PC-9 (cell line): ENCODE measurements at regions not wholly inside any gene's neighbourhood (a gene's known extent, or its start where the extent isn't known, plus 50 kb on each side); places are given as distances from the start of the nearest gene placed in this dataset.
A peak's percentile ranks its signal among the peaks of the same experiment; 100 is the strongest.

Experiments
- BruUV-seq: library from RNA; stranded (reverse); fragments of 400-500 nt; replicated peaks from 2 replicates; lab custom pipeline; 2021; lab: Mats Ljungman, UMichigan
- CTCF ChIA-PET: fragments of 300-600 bp; sonication (Branson Sonifier 250); formaldehyde crosslinking; loops from one replicate; lab custom pipeline; 2022; ENCODE audit warnings: antibody characterized with exemption; lab: Charles Lee
- POLR2A ChIA-PET: fragments of 300-600 bp; sonication (Branson Sonifier 250); formaldehyde crosslinking; loops from one replicate; lab custom pipeline; 2022; ENCODE audit warnings: antibody characterized with exemption; ENCODE audit not compliant: unreplicated experiment; lab: Charles Lee
- DNase-seq, 2 experiments: peaks; one replicate each; pipeline versions ENCODE4 v3.0.0 to v3.0.0-alpha.2; 2015 to 2022; ENCODE audit warnings: mixed read lengths in 1 of 2
- H2AFZ ChIP-seq: fragments of 200-600 bp; sonication (generic); 2 replicates; pipeline ENCODE4 v1.8.1; 2017; ENCODE audit warnings: antibody characterized with exemption
- H3F3A ChIP-seq: fragments of 200-600 bp; sonication (generic); 2 replicates; pipeline ENCODE4 v1.8.1; 2017; ENCODE audit warnings: antibody characterized with exemption, mild to moderate bottlenecking, low read depth; ENCODE audit not compliant: insufficient read depth
- H3K27ac ChIP-seq: fragments of 200-600 bp; sonication (generic); 2 replicates; pipeline ENCODE4 v1.6.1; 2016; ENCODE audit warnings: mixed run types
- H3K27me3 ChIP-seq: fragments of 200-600 bp; sonication (generic); 2 replicates; pipeline ENCODE4 v1.6.1; 2016; ENCODE audit warnings: low read depth, mixed run types; ENCODE audit not compliant: insufficient read depth
- H3K36me3 ChIP-seq: fragments of 200-600 bp; sonication (generic); 2 replicates; pipeline ENCODE4 v1.6.1; 2016; ENCODE audit warnings: low read depth, mixed run types
- H3K4me1 ChIP-seq: fragments of 200-600 bp; sonication (generic); replicated peaks from 2 replicates; pipeline ENCODE4 v1.6.1; 2016; ENCODE audit warnings: mixed run types; ENCODE audit not compliant: insufficient read depth
- H3K4me2 ChIP-seq: fragments of 200-600 bp; sonication (generic); 2 replicates; pipeline ENCODE4 v1.6.1; 2017; ENCODE audit warnings: mixed run types
- H3K4me3 ChIP-seq: fragments of 200-600 bp; sonication (generic); 2 replicates; pipeline ENCODE4 v1.6.1; 2016; ENCODE audit warnings: mixed run types
- H3K79me2 ChIP-seq: fragments of 200-600 bp; sonication (generic); 2 replicates; pipeline ENCODE4 v1.6.1; 2017; ENCODE audit warnings: low read depth, mixed run types
- H3K9me2 ChIP-seq: fragments of 200-600 bp; sonication (generic); 2 replicates; pipeline ENCODE4 v1.8.1; 2017; ENCODE audit warnings: mild to moderate bottlenecking; ENCODE audit not compliant: insufficient read depth
- H3K9me3 ChIP-seq: fragments of 200-600 bp; sonication (generic); 2 replicates; pipeline ENCODE4 v1.8.1; 2016; ENCODE audit warnings: low read depth; ENCODE audit not compliant: insufficient read depth
- H4K20me1 ChIP-seq: fragments of 200-600 bp; sonication (generic); 2 replicates; pipeline ENCODE4 v1.8.1; 2017; ENCODE audit not compliant: insufficient read depth
- CTCF ChIP-seq: fragments of 200-600 bp; sonication (generic); conservative IDR thresholded peaks from 2 replicates; pipeline ENCODE4 v1.6.1; 2017; ENCODE audit warnings: mixed run types, antibody characterized with exemption, mild to moderate bottlenecking, moderate library complexity
- EZH2 ChIP-seq: fragments of 200-600 bp; sonication (generic); IDR thresholded peaks from 2 replicates; pipeline ENCODE4 v1.8.0; 2017; ENCODE audit warnings: antibody characterized with exemption, low read depth
- intact Hi-C: fragments of 100-400 bp; cut with micrococcal nuclease; formaldehyde crosslinking; loops from one replicate; pipeline ENCODE4 v1.10.0; 2022; ENCODE audit not compliant: unreplicated experiment

GRCh38 chr6:119440953-119441352, 91.4 kb upstream of the MAN1A1 start:
- Histone ChIP-seq H3K79me2 (no peaks in the 10 kb centered on the region), H4K20me1 (no peaks in the 10 kb centered on the region), H3K9me2 (no peaks in the 10 kb centered on the region), H3K4me2 (no peak overlapping the region), H3K4me3 (no peak overlapping the region), H3K27ac (no peak overlapping the region), H3K9me3 (peaks cover 5% of the 10 kb centered on the region; the same call in 1 of the 2 replicates), H3F3A (peaks cover 8% of the 10 kb centered on the region), H2AFZ (no peak overlapping the region), H3K36me3 (no peaks in the 10 kb centered on the region), H3K4me1 (peaks cover 27% of the 10 kb centered on the region), H3K27me3 (no peaks in the 10 kb centered on the region)
- intact Hi-C loops = no loop called here
- ChIA-PET POLR2A (no interaction called here), CTCF (no interaction called here)
- no peak for DNase-seq
- no peak for TF ChIP-seq EZH2
- TF ChIP-seq CTCF = no peak
- no TSS peak for BruUV-seq

GRCh38 chr6:119436583-119436982, 87.0 kb upstream of the MAN1A1 start:
- no peak overlapping the region for H3K4me2 ChIP-seq
- H4K20me1 ChIP-seq = no peaks in the 10 kb centered on the region
- no peak for DNase-seq
- H3K36me3 ChIP-seq = no peaks in the 10 kb centered on the region
- ChIA-PET POLR2A (no interaction called here), CTCF (interaction anchor here (0.6 kb wide), 1 partner anchor 31 kb away, joined by 18 read pairs; no protein-coding TSS in a partner anchor)
- H3K4me3 ChIP-seq = no peak overlapping the region
- no peaks in the 10 kb centered on the region for H3K27me3 ChIP-seq
- 0 out of 2 replicates have a peak overlapping the region, but pooled peaks have one; percentile 30 for H2AFZ ChIP-seq
- no peaks in the 10 kb centered on the region for H3K9me2 ChIP-seq
- H3K9me3 ChIP-seq = no peaks in the 10 kb centered on the region
- H3K4me1 ChIP-seq = 0 out of 2 replicates have a peak, but pooled peaks cover 4% of the 10 kb centered on the region
- H3F3A ChIP-seq = no peaks in the 10 kb centered on the region
- no peaks in the 10 kb centered on the region for H3K79me2 ChIP-seq
- H3K27ac ChIP-seq = no peak overlapping the region
- BruUV-seq = no TSS peak
- intact Hi-C loops = no loop called here
- TF ChIP-seq CTCF (no peak), EZH2 (no peak)

DNA sequence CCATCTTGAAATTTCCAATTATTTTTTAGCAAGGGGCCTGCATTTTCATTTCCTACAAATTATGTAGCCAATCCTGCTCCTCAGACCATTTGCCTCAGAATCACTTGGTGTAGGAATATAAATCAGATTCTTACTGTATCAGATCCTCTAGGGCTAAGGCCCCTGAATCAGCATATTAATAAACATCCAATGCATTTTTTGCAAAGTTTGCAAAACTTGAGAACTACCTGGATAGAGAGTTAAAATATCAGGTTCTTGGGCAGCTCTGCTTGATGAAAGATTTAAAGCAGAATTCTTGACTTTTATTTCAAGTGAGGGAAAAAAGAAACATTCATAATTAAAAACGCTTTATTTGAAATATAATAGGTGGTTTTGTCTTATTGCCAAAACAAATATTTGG, 82.2 kb upstream of the MAN1A1 start:
- no peaks in the 10 kb centered on the region for H4K20me1 ChIP-seq
- no TSS peak for BruUV-seq
- no peaks in the 10 kb centered on the region for H3F3A ChIP-seq
- intact Hi-C loops = no loop called here
- TF ChIP-seq CTCF = no peak
- no peak for TF ChIP-seq EZH2
- no peaks in the 10 kb centered on the region for H3K9me3 ChIP-seq
- DNase-seq = no peak
- no peaks in the 10 kb centered on the region for H3K79me2 ChIP-seq
- H3K27ac ChIP-seq = no peak overlapping the region
- POLR2A ChIA-PET = no interaction called here
- H3K9me2 ChIP-seq = no peaks in the 10 kb centered on the region
- 0 out of 2 replicates have a peak, but pooled peaks cover 4% of the 10 kb centered on the region for H3K4me1 ChIP-seq
- CTCF ChIA-PET = no interaction called here
- H3K4me2 ChIP-seq = no peak overlapping the region
- H2AFZ ChIP-seq = no peak overlapping the region
- H3K36me3 ChIP-seq = no peaks in the 10 kb centered on the region
- H3K4me3 ChIP-seq = no peak overlapping the region
- H3K27me3 ChIP-seq = no peaks in the 10 kb centered on the region
